ENCODE measurements at regions not wholly inside any gene's neighbourhood (a gene's known extent, or its start where the extent isn't known, plus 50 kb on each side); places are given as distances from the start of the nearest gene placed in this dataset.

GRCh38 chr1:36560621-36561360 lies 78.1 kb upstream of the CSF3R start:
- no peaks in the 10 kb centered on the region for H3K9me3 ChIP-seq
- no peaks in the 10 kb centered on the region for H3K27me3 ChIP-seq
- no peak overlapping the region for H3K4me3 ChIP-seq
- no peak for DNase-seq
- H3K4me1 ChIP-seq, result no peaks in the 10 kb centered on the region
- no peak overlapping the region for H3K27ac ChIP-seq
- intact Hi-C loops (cut with DNase I; ENCODE audit: low total_unique reads) (no loop called here), in situ Hi-C loops (cut with MboI; ENCODE audit: low pct_ligation_motif_present in 1 of 4, low pct_unique_long_range_greater_than_20kb in 1 of 4, low sequenced_read_pairs in 3 of 4) (no loop called here)
- WGBS, 2 donors (ENCODE audit: low coverage in 1 of 2), result 79 to 84% methylated on average over 4 to 12 of the region's 12 CpGs
- no peak for TF ChIP-seq EP300 (IDR thresholded peaks at IDR 0.05; ENCODE audit: low read depth)
- no peak for TF ChIP-seq POLR2A (IDR thresholded peaks at IDR 0.05)
- no peak for TF ChIP-seq POLR2AphosphoS5 (IDR thresholded peaks at IDR 0.05)
- no peak for TF ChIP-seq CTCF (IDR thresholded peaks at IDR 0.05)
- no peaks in the 10 kb centered on the region for H3K36me3 ChIP-seq

GRCh38 chr1:36560177-36560576 lies 77.5 kb upstream of the CSF3R start:
- in situ Hi-C loops (cut with MboI; ENCODE audit: low pct_ligation_motif_present in 1 of 4, low pct_unique_long_range_greater_than_20kb in 1 of 4, low sequenced_read_pairs in 3 of 4), result no loop called here
- intact Hi-C loops (cut with DNase I; ENCODE audit: low total_unique reads), result no loop called here
- no peak for DNase-seq
- no peaks in the 10 kb centered on the region for H3K4me1 ChIP-seq
- no peaks in the 10 kb centered on the region for H3K36me3 ChIP-seq
- WGBS, 2 donors (ENCODE audit: low coverage in 1 of 2), result 50 to 78% methylated on average over 1 to 8 of the region's 8 CpGs
- no peak overlapping the region for H3K4me3 ChIP-seq
- H3K9me3 ChIP-seq, result no peaks in the 10 kb centered on the region
- no peak for TF ChIP-seq CTCF (IDR thresholded peaks at IDR 0.05)
- no peak for TF ChIP-seq EP300 (IDR thresholded peaks at IDR 0.05; ENCODE audit: low read depth)
- no peak for TF ChIP-seq POLR2AphosphoS5 (IDR thresholded peaks at IDR 0.05)
- TF ChIP-seq POLR2A (IDR thresholded peaks at IDR 0.05), result no peak
- H3K27me3 ChIP-seq, result peaks cover 2% of the 10 kb centered on the region
- H3K27ac ChIP-seq, result no peak overlapping the region

- DNase-seq, result no peak
- Histone ChIP-seq H3K27me3 (peaks cover 13% of the 10 kb centered on the region), H3K4me1 (no peaks in the 10 kb centered on the region), H3K36me3 (no peaks in the 10 kb centered on the region), H3K4me3 (no peak overlapping the region), H3K27ac (no peak overlapping the region), H3K9me3 (no peaks in the 10 kb centered on the region)
- no peak for TF ChIP-seq CTCF (IDR thresholded peaks at IDR 0.05)
- no peak for TF ChIP-seq POLR2A (IDR thresholded peaks at IDR 0.05)
- TF ChIP-seq POLR2AphosphoS5 (IDR thresholded peaks at IDR 0.05), result no peak
- TF ChIP-seq EP300 (IDR thresholded peaks at IDR 0.05; ENCODE audit: low read depth), result no peak
- in situ Hi-C loops (cut with MboI; ENCODE audit: low pct_ligation_motif_present in 1 of 4, low pct_unique_long_range_greater_than_20kb in 1 of 4, low sequenced_read_pairs in 3 of 4) (no loop called here), intact Hi-C loops (cut with DNase I; ENCODE audit: low total_unique reads) (no loop called here)
- WGBS, 2 donors (ENCODE audit: low coverage in 1 of 2), result 70 to 75% methylated on average over 4 to 8 of the region's 8 CpGs
Measured at GRCh38 chr1:36559061-36559460, 76.3 kb upstream of the CSF3R start.

GRCh38 chr1:36557041-36558000 lies 74.6 kb upstream of the CSF3R start:
- H3K4me3 ChIP-seq, result no peak overlapping the region
- H3K27ac ChIP-seq, result no peak overlapping the region
- intact Hi-C loops (cut with DNase I; ENCODE audit: low total_unique reads), result no loop called here
- peaks cover 30% of the 10 kb centered on the region for H3K27me3 ChIP-seq
- WGBS, 2 donors (ENCODE audit: low coverage in 1 of 2), result 48 to 61% methylated on average over 2 to 14 of the region's 14 CpGs
- no peak for TF ChIP-seq EP300 (IDR thresholded peaks at IDR 0.05; ENCODE audit: low read depth)
- TF ChIP-seq POLR2A (IDR thresholded peaks at IDR 0.05), result no peak
- no peak for TF ChIP-seq CTCF (IDR thresholded peaks at IDR 0.05)
- TF ChIP-seq POLR2AphosphoS5 (IDR thresholded peaks at IDR 0.05), result no peak
- in situ Hi-C loops (cut with MboI; ENCODE audit: low pct_ligation_motif_present in 1 of 4, low pct_unique_long_range_greater_than_20kb in 1 of 4, low sequenced_read_pairs in 3 of 4), result no loop called here
- H3K36me3 ChIP-seq, result no peaks in the 10 kb centered on the region
- no peaks in the 10 kb centered on the region for H3K4me1 ChIP-seq
- no peak for DNase-seq
- no peaks in the 10 kb centered on the region for H3K9me3 ChIP-seq

Data from transverse colon (tissue), 4 donors.